Neural crest cell (in vitro differentiated cells): ENCODE measurements at regions not wholly inside any gene's neighbourhood (a gene's known extent, or its start where the extent isn't known, plus 50 kb on each side); places are given as distances from the start of the nearest gene placed in this dataset.

Experiments used
- DNase-seq: peaks from one replicate; pipeline ENCODE4 v3.0.0; 2021; ENCODE audit warnings: low read depth, mixed read lengths, low spot score
- H3K27ac Mint-ChIP-seq: one replicate; pipeline ENCODE4 v1.8.0; 2021; ENCODE audit warnings: mild to moderate bottlenecking, mixed read lengths; ENCODE audit not compliant: unreplicated experiment
- H3K27me3 Mint-ChIP-seq: 2 replicates; pipeline ENCODE4 v1.8.0; 2021; ENCODE audit warnings: low read depth, mild to moderate bottlenecking, mixed read lengths
- H3K36me3 Mint-ChIP-seq: 2 replicates; pipeline ENCODE4 v1.8.0; 2021; ENCODE audit warnings: low read depth, mild to moderate bottlenecking, mixed read lengths
- H3K4me1 Mint-ChIP-seq: 2 replicates; pipeline ENCODE4 v1.8.0; 2021; ENCODE audit warnings: mixed read lengths
- H3K4me3 Mint-ChIP-seq: one replicate; pipeline ENCODE4 v1.8.0; 2021; ENCODE audit warnings: mild to moderate bottlenecking, mixed read lengths
- H3K9me3 Mint-ChIP-seq: 2 replicates; pipeline ENCODE4 v1.8.0; 2021; ENCODE audit warnings: mixed read lengths
- CTCF ChIP-seq: fragments of 200-600 bp; sonication (generic); conservative IDR thresholded peaks from 2 replicates; pipeline ENCODE4 v1.5.0; 2021; ENCODE audit warnings: antibody characterized with exemption, mild to moderate bottlenecking

DNA sequence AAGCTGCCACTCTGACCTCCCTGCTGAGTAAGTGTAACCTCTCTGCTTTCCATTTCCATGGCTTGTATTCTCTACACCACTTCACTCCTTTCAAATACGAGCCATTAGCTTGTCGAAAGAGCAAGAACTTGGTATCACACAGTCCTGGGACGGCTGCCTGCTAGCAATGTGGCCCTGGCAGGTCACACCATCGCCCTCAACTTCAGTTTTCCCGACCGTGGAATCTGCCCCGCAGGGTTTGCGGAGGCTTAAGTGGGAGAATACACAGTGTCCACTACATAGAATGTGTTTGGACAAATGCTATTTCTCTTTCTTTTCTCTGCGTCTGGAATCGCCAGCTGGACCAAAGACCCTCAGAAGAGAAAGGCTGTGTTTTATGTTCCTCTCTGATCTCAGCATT lies 78.6 kb upstream of the STOX2 start:
- Mint-ChIP-seq H3K27ac (no peak overlapping the region), H3K4me1 (peaks cover 16% of the 10 kb centered on the region)

GRCh38 chr4:183828125-183828524 lies 77.0 kb upstream of the STOX2 start:
- Mint-ChIP-seq H3K4me3 (no peak overlapping the region), H3K4me1 (peaks cover 16% of the 10 kb centered on the region), H3K27ac (no peak overlapping the region), H3K9me3 (no peaks in the 10 kb centered on the region), H3K27me3 (no peaks in the 10 kb centered on the region), H3K36me3 (no peaks in the 10 kb centered on the region)
- DNase-seq = no peak
- TF ChIP-seq CTCF = no peak

More for the DNA sequence above, 78.6 kb upstream of the STOX2 start:
- no peaks in the 10 kb centered on the region for H3K27me3 Mint-ChIP-seq
- TF ChIP-seq CTCF = no peak
- DNase-seq = no peak
- H3K9me3 Mint-ChIP-seq = no peaks in the 10 kb centered on the region
- H3K36me3 Mint-ChIP-seq = no peaks in the 10 kb centered on the region
- H3K4me3 Mint-ChIP-seq = no peak overlapping the region

- Mint-ChIP-seq H3K4me1 (peaks cover 16% of the 10 kb centered on the region), H3K27me3 (no peaks in the 10 kb centered on the region), H3K27ac (no peak overlapping the region), H3K36me3 (no peaks in the 10 kb centered on the region), H3K9me3 (no peaks in the 10 kb centered on the region), H3K4me3 (no peak overlapping the region)
- no peak for DNase-seq
- no peak for TF ChIP-seq CTCF
Observed at GRCh38 chr4:183828839-183829238, 76.3 kb upstream of the STOX2 start.

DNA sequence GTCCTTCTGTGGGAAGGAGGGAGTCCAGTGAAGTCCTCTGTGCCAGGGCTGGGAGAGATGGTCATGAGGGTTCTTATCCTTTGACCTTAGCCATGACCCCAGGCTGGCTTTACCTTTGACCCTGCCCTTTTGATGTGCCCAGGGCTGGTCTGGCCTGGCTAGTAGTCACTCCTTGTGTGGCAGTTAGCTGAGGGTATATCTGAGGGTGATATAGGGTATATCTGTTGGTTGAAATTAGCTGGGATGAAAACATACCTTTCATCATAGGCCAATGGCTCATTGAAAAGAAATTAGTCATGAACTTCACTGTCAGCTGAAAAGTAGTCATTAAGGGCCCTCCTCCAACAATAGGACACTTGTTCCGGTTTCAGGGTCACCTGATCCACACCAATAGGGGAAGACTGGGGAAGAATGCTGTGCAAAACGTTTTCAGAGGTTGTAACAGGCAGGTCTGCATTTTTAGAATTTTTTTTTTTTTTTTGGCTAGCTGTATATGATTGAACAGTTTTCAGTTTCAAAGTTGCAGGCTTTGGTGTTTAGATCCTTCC lies 74.6 kb upstream of the STOX2 start:
- H3K27me3 Mint-ChIP-seq = no peaks in the 10 kb centered on the region
- H3K36me3 Mint-ChIP-seq = no peaks in the 10 kb centered on the region
- no peak overlapping the region for H3K4me3 Mint-ChIP-seq
- DNase-seq = no peak
- peaks cover 16% of the 10 kb centered on the region for H3K4me1 Mint-ChIP-seq
- no peak overlapping the region for H3K27ac Mint-ChIP-seq
- no peaks in the 10 kb centered on the region for H3K9me3 Mint-ChIP-seq
- no peak for TF ChIP-seq CTCF

DNA sequence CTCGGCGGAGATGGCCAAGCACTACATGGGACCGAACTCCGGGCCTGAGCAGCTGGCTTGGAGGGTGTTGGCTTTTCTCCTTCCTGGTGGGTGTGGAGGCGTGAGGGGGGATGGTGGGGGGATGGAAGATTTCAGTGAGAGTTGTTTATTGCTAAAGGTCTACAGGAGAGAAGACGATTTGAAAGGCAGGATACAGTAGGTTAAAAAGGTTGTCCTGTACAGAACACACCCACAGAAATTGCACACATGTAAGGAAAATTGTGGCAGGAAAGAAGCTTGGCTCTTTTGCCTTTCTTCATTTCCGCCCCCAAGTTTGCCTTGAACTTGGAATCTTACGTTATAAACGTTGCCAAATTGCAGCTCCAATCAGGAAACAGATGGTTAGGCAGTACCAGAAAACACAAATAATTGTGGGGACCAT lies 74.1 kb upstream of the STOX2 start:
- TF ChIP-seq CTCF = no peak
- no peaks in the 10 kb centered on the region for H3K9me3 Mint-ChIP-seq
- no peak overlapping the region for H3K27ac Mint-ChIP-seq
- no peak for DNase-seq
- no peaks in the 10 kb centered on the region for H3K27me3 Mint-ChIP-seq
- H3K4me3 Mint-ChIP-seq = no peak overlapping the region
- peaks cover 15% of the 10 kb centered on the region for H3K4me1 Mint-ChIP-seq
- no peaks in the 10 kb centered on the region for H3K36me3 Mint-ChIP-seq

- DNase-seq = no peak
- Mint-ChIP-seq H3K27me3 (no peaks in the 10 kb centered on the region), H3K4me3 (no peak overlapping the region), H3K4me1 (peaks cover 9% of the 10 kb centered on the region), H3K9me3 (no peaks in the 10 kb centered on the region), H3K27ac (no peak overlapping the region), H3K36me3 (no peaks in the 10 kb centered on the region)
- TF ChIP-seq CTCF = no peak
Observed at GRCh38 chr4:183831683-183832082, 73.4 kb upstream of the STOX2 start.
